Thyroid gland (tissue), 4 donors: ENCODE measurements at regions not wholly inside any gene's neighbourhood (a gene's known extent, or its start where the extent isn't known, plus 50 kb on each side); places are given as distances from the start of the nearest gene placed in this dataset.

Experiments used
- POLR2A ChIP-seq, 2 donors: fragments of 450-650 bp; IDR thresholded peaks; one replicate each; pipeline ENCODE4 v1.6.1; 2017; ENCODE audit warnings: antibody characterized with exemption in 2 of 2, mild to moderate bottlenecking in 2 of 2, moderate library complexity in 1 of 2
- TF ChIP-seq, protein P1 (sequence below), 6 experiments: fragments of 200-600 bp in 3 of 6; fragments of 450-650 bp in 3 of 6; sonication (generic) in 3 of 6; IDR thresholded peaks; one replicate each; pipeline ENCODE4 v1.5.1; 2016 to 2019; ENCODE audit warnings: antibody characterized with exemption in 6 of 6, mild to moderate bottlenecking in 2 of 6, inconsistent platforms in 1 of 6, moderate library complexity in 1 of 6

- TF ChIP-seq, protein P1, sequence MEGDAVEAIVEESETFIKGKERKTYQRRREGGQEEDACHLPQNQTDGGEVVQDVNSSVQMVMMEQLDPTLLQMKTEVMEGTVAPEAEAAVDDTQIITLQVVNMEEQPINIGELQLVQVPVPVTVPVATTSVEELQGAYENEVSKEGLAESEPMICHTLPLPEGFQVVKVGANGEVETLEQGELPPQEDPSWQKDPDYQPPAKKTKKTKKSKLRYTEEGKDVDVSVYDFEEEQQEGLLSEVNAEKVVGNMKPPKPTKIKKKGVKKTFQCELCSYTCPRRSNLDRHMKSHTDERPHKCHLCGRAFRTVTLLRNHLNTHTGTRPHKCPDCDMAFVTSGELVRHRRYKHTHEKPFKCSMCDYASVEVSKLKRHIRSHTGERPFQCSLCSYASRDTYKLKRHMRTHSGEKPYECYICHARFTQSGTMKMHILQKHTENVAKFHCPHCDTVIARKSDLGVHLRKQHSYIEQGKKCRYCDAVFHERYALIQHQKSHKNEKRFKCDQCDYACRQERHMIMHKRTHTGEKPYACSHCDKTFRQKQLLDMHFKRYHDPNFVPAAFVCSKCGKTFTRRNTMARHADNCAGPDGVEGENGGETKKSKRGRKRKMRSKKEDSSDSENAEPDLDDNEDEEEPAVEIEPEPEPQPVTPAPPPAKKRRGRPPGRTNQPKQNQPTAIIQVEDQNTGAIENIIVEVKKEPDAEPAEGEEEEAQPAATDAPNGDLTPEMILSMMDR (IDR thresholded peaks at IDR 0.05): no peak
- TF ChIP-seq POLR2A (IDR thresholded peaks at IDR 0.05): no peak
Observed at GRCh38 chr10:21207852-21208646, 310.9 kb upstream of the NEBL start.
